ENCODE measurements at regions not wholly inside any gene's neighbourhood (a gene's known extent, or its start where the extent isn't known, plus 50 kb on each side); places are given as distances from the start of the nearest gene placed in this dataset.

DNA sequence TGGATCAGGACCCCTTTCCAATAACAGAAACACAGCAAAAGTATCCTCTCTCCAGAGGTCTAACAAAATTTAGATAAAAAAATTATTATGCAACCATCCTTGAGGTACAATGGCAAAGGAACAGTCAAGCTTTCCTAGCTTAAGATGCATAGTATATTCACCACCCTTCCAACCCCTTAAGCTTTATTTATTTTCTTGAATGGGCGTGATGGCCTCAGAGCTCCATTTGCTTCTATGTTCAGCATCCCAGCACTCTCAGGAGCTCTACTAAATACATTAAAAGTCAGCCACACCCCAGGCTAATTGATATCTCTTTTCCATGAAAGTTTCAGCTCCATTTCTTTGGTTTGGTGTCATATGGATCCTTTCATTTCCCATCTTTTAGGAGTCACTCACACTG lies 1335.2 kb upstream of the ZEB2 start:
- H3K4me3 ChIP-seq: no peak overlapping the region
- H3K27me3 ChIP-seq: no peaks in the 10 kb centered on the region
- WGBS, 2 donors: 93 to 96% methylated on average over 1 of the region's 1 CpG
- no peaks in the 10 kb centered on the region for H3K36me3 ChIP-seq (ENCODE audit: low read depth, missing control alignments)
- H3K27ac ChIP-seq: no peak overlapping the region
- intact Hi-C loops (cut with DNase I; ENCODE audit: low total_unique reads): no loop called here
- no peak for TF ChIP-seq POLR2A (IDR thresholded peaks at IDR 0.05)
- no peak for TF ChIP-seq CTCF (IDR thresholded peaks at IDR 0.05)
- H3K4me1 ChIP-seq: no peaks in the 10 kb centered on the region
- no peak for DNase-seq
- H3K9me3 ChIP-seq: no peaks in the 10 kb centered on the region

DNA sequence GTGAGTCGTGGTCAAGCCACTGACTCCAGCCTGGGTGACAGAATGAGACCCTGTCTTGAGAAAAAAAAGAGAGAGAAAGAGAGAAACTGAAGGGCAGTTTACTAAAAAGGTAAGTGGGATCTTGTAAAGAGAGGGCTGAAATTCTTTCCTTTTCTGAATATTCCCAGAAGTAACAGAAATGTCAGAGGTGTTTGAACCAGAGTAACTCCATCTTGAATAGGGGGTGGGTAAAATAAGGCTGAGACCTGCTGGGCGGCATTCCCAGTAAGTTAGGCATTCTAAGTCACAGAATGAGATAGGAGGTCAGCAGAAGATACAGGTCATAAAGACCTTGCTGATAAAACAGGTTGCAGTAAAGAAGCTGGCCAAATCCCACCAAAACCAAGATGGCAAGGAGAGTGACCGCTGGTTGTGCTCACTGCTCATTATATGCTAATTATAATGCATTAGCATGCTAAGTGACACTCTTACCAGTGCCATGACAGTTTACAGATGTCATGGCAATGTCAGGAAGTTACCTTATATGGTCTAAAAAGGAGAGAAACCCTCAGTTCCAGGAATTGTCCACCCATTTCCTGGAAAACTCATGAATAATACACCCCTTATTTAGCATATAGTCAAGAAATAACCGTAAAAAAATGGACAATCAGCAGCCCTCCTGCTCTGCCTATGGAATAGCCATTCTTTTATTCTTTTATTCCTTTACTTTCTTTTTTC lies 1334.3 kb upstream of the ZEB2 start:
- Histone ChIP-seq H3K27ac (no peak overlapping the region), H3K4me3 (no peak overlapping the region), H3K9me3 (no peaks in the 10 kb centered on the region), H3K27me3 (no peaks in the 10 kb centered on the region), H3K4me1 (no peaks in the 10 kb centered on the region), H3K36me3 (ENCODE audit: low read depth, missing control alignments) (no peaks in the 10 kb centered on the region)
- WGBS, 2 donors: 90 to 94% methylated on average over 4 of the region's 4 CpGs
- no peak for DNase-seq
- intact Hi-C loops (cut with DNase I; ENCODE audit: low total_unique reads): no loop called here
- TF ChIP-seq POLR2A (IDR thresholded peaks at IDR 0.05): no peak
- TF ChIP-seq CTCF (IDR thresholded peaks at IDR 0.05): no peak

DNA sequence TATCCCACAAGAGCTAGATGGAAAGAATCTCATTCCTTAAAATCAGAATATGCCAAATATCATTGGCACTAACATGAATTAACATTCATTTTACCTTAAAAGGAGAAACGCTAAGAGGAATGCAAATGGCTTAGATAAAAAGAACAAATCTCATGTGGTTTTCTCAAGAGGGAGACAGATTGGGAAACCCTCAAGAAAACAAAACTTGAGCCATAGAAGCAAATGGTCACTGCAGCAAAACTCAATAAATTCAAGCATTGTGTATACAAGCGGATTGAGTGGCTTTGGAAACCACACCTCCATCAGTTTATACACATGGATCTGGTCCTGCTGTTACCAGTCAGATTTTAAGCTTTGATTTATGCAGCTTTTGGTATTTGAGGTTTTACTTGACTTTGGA lies 1331.8 kb upstream of the ZEB2 start:
- Histone ChIP-seq H3K4me3 (no peak overlapping the region), H3K27ac (no peak overlapping the region), H3K36me3 (ENCODE audit: low read depth, missing control alignments) (no peaks in the 10 kb centered on the region), H3K9me3 (no peaks in the 10 kb centered on the region), H3K4me1 (no peaks in the 10 kb centered on the region), H3K27me3 (no peaks in the 10 kb centered on the region)
- no peak for DNase-seq
- TF ChIP-seq CTCF (IDR thresholded peaks at IDR 0.05) (no peak), POLR2A (IDR thresholded peaks at IDR 0.05) (no peak)
- intact Hi-C loops (cut with DNase I; ENCODE audit: low total_unique reads): no loop called here
- WGBS, 2 donors: 84 to 96% methylated on average over 2 of the region's 2 CpGs

DNA sequence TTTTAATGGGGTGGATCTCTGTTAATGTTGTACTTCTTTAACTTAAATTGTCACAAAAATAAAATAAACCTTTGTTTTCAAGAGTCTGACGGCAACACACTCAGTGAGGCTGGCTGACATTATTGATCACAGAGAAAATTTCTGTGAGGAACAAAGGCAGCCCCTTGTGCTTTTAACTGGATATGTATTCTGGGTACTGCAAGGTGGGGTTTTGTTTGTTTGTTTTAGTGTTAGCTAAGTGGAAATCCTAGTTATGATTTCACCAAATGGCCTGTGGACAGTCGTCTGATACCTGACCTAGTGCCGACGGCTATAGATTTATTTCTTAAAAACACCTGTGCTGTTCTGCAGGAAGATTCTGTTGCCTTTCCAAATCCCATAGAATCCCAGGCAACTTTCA lies 1329.5 kb upstream of the ZEB2 start:
- TF ChIP-seq CTCF (IDR thresholded peaks at IDR 0.05) (no peak), POLR2A (IDR thresholded peaks at IDR 0.05) (no peak)
- Histone ChIP-seq H3K27me3 (no peaks in the 10 kb centered on the region), H3K4me3 (no peak overlapping the region), H3K27ac (no peak overlapping the region), H3K4me1 (no peaks in the 10 kb centered on the region), H3K9me3 (no peaks in the 10 kb centered on the region), H3K36me3 (ENCODE audit: low read depth, missing control alignments) (no peaks in the 10 kb centered on the region)
- intact Hi-C loops (cut with DNase I; ENCODE audit: low total_unique reads): no loop called here
- DNase-seq: no peak
- 86 to 93% methylated on average over 4 of the region's 4 CpGs for WGBS, 2 donors

GRCh38 chr2:145846982-145847381 lies 1327.1 kb upstream of the ZEB2 start:
- Histone ChIP-seq H3K36me3 (ENCODE audit: low read depth, missing control alignments) (no peaks in the 10 kb centered on the region), H3K4me3 (no peak overlapping the region), H3K27ac (no peak overlapping the region), H3K9me3 (no peaks in the 10 kb centered on the region), H3K27me3 (no peaks in the 10 kb centered on the region), H3K4me1 (no peaks in the 10 kb centered on the region)
- TF ChIP-seq POLR2A (IDR thresholded peaks at IDR 0.05): no peak
- no peak for TF ChIP-seq CTCF (IDR thresholded peaks at IDR 0.05)
- intact Hi-C loops (cut with DNase I; ENCODE audit: low total_unique reads): no loop called here
- 60% methylated on average over 4 of the region's 4 CpGs for WGBS, 2 donors
- no peak for DNase-seq

Measured in testis (tissue), 2 donors.